HT1080 (cell line): ENCODE measurements at regions not wholly inside any gene's neighbourhood (a gene's known extent, or its start where the extent isn't known, plus 50 kb on each side); places are given as distances from the start of the nearest gene placed in this dataset.
"Not testable (repeated sequence)": the region's sequence is repeated elsewhere in the genome, so short reads cannot be mapped to it uniquely, and the experiment has no call there.

Experiments used
- DNase-seq: peaks from one replicate; pipeline ENCODE4 v3.0.0-alpha.2; 2015; ENCODE audit warnings: low read depth

DNA sequence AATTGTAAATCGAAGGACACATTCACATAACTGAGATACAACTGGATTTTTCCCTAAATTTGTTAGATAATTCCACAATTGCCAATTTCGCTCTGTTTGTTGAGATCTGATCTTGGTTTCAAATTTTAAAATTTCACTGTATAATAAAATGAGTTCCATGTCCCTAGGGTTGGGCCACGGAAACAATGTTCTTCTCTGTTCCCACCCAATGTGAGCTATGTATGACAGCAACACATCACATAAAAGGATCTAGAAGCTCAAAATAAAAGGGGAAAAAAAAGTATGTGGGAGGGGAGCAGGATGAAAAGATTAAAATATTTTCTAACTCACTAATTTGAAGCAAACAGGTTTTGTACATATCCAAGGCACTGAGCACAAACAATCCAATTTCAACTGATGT is 287.8 kb upstream of the MKLN1 start:
- DNase-seq, result no peak

DNA sequence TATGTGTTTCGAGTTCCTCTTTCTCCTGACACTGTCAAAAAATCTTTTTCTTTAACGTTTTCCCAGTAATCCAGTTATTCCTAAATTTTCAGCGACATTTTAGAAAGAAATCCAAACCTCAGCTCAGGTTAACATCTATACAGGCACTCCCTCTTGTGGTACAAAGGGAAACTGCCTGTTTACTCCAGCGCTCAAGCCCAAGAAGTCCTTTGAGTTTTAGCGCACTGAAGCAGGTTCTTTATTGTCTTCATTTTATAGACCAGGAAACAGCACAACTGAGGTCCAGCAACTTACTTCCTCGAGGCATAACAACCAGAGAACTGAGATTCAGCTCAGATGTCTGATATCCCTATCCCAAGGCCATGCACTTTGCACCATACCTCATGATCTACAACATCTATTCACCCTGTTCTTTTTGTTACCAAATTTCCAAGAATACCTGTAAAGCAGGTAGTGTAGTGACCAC is 287.2 kb upstream of the MKLN1 start:
- DNase-seq, result peak; percentile 64

DNA sequence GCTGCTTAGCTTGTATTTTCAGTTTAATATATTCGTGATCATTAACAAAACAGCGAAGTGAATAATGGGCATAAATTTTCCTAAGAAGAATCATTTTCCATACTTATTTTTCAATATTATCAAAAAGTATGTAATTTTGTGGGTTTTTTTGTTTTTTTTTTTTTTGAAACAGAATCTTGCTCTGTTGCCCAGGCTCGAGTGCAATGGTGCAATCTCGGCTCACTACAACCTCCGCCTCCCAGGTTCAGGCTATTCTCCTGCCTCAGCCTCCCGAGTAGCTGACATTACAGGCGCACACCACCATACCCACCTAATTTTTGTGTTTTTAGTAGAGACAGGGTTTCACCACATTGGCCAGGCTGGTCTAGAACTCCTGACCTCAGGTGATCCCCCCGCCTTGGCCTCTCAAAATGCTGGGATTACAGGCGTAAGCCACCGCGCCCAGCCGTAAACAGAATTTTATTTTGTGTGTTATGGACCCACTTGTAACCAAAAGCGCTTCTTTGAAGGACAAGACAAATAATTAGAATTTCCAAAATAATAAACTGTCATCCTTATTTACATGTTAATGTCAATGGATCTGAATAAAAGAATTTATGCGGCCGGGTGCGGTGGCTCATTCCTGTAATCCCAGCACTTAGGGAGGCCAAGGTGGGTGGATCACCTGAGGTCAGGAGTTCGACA is 286.5 kb upstream of the MKLN1 start:
- DNase-seq, result not testable (repeated sequence)

DNA sequence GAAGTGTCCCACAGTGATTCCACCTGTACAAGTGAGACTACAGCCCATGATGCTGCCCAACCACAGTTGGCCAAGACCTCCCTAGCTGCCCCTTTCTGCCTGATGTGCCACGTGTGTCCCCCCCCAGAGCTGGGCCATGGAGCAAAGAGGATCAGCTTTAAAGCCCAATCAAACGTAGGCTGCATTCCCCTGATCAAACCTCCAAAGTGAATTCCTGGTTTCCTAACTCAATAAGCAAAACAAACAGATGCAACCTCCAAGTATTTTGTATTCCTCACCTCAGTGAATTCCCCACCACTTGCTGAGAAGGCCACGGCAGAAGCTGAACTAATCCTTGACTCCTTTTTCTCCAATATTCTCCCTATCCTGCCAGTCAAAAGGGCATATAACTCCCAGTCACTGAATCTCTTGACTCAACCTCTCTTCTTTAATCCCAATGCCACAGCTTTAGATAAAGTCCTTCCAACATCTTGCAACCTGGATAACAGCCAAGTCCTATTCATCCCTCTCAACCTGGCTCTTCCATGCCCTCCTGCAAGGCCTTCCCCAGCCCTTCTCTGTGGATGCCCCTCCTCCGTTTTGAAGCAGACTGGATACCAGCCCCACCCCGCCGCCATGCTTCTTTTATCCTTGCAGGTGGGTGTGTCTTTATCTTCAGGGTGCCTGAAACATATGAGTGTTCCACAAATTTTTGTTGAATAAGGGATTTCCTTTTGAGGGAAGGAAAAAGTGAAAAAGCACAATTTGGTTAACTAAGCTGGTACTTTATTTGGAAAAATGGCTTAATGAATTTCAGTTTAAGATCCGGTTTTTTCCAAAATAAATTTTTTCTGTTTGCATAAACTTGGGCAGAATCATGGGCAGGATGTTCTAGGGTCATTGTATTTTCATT is 285.2 kb upstream of the MKLN1 start:
- no peak for DNase-seq

DNA sequence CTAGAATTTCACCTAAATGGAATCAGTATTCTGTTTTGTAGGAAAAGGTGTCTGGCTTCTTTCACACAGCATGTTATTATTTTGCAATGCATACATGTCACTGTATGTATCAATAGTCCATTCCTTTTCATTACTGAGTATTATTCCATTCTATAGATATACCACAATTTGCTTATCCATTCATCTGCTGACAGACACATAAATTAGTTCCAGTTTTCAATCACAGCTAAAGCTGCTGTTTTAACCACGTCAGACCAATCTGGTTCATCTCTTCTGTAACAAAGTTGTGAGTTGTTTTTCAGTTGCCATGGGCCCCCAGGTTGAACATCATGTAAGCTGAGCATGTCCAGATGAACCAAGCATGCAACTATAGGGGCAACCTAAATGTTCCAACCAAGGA is 282.1 kb upstream of the MKLN1 start:
- DNase-seq, result no peak

DNA sequence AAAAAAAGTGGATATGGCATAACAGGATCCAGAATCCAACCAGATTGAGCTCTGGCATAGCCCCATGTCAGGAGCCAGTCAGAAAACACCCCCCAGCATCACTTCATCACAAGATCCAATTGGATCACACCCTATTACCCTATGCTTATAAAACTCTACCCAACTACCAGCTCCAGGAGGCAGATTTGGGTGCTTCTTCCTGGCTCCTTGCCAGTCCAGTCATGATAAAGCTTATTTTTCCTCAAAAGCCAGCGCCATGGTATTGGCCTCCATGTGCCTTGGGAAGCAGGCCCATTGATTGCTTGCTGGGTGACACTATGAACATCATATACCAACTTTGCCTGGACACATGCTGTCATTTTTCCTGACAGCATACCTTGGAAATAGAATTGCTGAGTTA is 281.4 kb upstream of the MKLN1 start:
- DNase-seq, result no peak

DNA sequence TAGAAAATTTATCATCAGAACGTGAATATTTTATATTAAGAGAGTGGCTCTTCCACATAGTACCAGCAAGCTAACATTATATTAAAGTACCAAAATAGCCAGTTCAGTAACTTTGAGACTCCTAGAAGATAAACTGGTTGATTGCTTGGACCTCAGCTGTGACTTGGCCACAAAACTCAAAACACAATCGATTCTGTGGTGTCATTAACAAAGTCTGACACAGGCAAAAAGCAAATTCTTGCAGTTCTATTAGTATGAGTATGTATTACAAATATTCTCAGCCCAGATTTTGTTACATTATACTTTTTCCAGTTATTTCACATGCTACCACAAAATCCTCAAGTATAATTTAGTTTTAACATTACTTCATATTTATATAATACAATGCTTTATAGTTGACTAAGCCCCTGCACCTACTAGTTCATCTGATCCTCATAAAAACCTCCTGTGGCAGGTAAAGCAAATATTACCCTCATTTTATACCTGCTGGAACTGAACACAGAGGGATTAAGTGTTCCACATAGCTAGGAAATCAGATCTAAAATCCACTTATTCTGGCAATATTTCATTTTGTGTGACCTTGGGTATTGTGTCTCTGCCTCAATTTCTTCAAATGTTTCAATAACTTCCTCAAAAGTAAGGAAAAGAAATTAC is 279.9 kb upstream of the MKLN1 start:
- DNase-seq, result no peak

DNA sequence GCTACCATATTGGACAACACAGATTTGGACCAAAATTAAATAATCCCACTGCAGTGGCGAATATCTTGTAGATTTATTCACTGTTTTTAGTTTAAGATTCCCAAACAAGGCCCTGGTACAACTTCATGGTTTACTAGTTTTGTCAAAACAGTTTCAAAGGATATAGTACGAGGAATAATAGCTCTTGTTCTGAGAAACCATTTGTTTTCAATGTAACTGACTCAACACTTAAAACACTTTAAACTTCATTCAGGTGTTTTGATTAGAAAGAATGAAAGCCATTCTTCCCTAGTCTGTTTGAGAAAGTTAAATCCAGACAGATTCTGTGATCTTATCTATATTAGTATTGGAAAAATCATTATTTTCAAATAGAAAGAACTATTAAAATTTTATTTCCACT is 276.4 kb upstream of the MKLN1 start:
- DNase-seq, result no peak

DNA sequence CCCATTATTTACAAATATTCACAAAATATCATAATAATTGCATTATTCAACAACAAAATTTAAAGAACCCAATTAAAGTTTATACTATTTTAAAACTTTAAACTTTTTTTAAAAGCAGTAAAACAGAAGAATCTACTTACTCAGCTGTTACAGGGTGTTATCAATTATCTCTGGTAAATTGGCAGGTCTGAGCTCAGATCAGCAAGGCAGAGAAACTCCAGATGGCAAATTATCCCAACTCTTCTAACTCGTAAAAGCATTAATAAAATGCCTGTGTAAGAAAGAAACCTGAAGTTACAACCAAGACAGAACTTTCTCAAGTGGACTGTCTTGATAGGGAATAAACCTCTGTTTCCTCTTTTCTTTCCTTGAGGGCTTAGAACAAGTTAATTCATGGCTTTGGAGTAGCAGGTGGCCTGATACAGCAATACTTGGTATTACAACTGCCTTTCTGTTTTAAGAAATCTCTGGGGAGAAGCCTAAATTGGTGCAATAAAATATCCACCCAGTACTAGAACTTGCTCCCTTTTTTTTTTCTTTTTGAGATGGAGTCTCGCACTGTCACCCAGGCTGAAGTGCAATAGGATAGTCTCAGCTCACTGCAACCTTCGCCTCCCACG is 275.3 kb upstream of the MKLN1 start:
- DNase-seq, result no peak

DNA sequence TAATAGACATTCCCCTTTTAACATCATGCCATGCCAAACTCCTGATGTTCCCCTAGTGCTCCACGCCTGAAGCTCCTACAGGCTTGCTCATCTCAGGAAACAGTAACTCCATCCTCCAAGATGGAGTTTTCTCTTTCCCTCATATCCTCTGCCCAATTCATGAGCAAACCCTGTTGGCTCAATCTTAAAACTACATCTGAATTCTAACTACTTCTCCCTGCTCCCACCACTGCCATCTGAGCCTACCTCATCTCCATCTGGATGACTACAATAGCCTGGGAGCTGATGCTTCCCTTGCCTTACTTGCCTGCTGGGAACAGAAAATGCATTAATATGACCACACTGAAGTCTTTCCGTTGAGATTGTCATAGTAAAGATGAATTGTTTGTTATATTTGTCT is 271.7 kb upstream of the MKLN1 start:
- DNase-seq, result peak; percentile 18

DNA sequence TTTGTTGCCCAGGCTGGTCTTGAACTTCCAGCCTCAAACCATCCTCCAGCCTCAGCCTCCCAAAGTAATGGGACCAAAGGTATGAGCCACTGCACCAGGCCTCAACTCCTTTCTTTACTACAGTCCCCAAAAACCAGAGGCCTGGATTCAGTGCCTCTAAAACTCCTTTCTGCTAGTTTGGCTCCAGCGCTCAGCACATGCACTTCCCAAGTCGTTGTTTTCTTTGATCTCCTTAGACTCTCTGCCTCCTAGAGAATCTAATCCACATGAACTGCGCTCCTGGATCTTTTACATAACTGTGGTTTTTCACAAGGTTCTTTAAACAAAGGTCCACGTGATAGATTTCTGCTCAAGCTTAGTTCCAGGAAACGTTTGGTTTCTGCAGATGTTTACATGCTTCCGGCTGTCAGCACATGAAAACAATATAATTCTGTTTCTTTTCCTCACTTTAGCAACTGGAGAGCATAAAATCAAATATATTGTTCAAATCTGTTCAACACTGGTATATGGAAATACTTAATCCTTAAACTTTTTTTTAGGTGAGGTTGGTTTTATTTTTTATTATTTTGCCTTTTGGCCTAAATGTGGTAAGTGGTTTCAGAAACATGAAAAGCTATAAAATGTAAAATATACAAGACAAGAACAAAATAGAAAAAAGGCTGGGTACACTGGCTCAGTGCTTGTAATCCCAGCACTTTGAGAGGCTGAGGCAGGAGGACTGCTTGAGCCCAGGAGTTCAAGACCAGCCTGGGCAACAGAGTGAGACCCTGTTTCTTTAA is 270.5 kb upstream of the MKLN1 start:
- DNase-seq, result no peak

DNA sequence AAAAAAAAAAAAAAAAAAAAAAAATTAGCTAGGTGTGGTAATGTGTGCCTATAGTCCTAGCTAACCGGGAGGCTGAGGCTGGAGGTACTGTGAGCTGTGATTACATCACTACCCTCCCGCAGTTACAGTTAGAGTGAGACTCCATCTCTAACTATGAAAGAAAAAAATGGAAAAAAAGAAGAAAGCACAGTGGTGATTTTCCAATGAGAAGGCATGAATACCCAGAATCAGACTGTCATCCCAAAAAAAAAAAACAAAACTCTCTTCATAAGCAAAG is 269.9 kb upstream of the MKLN1 start:
- DNase-seq, result no peak

DNA sequence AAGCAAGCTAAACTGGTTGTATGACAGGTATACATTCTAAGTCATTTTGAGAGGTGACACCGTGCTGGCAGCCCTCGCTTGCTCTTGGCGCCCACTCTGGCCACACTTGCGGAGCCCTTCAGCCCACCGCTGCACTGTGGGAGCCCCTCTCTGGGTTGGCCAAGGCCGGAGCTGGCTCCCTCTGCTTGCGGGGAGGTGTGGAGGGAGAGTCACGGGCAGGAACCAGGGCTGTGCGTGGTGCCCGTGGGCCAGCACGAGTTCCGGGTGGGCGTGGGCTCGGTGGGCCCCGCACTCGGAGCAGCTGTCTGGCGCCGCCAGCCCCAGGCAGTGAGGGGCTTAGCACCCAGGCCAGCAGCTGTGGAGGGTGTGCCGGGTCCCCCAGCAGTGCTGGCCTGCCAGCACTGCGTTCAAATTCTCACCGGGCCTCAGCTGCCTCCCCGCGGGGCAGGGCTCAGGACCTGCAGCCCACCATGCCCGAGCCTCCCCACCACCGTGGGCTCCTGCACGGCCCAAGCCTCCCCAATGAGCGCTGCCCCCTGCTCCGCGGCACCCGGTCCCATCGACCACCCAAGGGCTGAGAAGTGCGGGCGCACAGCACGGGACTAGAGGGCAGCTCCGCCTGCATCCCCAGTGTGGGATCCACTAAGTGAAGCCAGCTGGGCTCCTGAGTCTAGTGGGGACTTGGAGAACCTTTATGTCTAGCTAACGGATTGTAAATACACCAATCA is 269.0 kb upstream of the MKLN1 start:
- DNase-seq, result not testable (repeated sequence)

DNA sequence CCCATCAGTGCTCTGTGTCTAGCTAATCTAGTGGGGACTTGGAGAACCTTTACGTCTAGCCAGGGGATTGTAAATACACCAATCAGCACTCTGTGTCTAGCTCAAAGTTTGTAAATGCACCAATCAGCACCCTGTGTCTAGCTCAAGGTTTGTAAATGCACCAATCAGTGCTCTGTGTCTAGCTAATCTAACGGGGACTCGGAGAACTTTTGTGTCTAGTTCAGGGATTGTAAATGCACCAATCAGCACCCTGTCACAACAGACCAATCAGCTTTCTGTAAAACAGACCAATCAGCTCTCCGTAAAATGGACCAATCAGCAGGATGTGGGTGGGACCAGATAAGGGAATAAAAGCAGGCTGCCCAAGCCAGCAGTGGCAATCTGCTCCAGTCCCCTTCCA is 268.3 kb upstream of the MKLN1 start:
- DNase-seq, result not testable (repeated sequence)

DNA sequence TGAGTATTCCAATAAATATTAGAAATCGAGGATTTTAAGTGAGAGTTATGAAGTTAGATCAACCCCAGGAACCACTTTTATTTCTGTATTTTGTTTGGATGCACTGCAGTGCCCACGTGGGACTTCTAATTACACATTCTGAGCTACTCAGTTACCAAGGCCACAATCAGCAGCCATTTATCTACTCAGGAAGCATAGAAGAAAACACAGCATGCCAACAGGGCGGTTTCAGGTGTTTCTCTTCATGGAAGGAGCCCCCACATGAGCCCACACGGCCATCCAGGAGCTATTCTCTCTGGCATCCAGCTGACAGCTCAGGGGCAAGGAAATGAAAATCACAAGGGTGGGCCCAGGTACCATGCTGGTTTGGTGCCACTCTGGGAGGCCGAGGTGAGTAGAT is 266.5 kb upstream of the MKLN1 start:
- DNase-seq, result no peak

DNA sequence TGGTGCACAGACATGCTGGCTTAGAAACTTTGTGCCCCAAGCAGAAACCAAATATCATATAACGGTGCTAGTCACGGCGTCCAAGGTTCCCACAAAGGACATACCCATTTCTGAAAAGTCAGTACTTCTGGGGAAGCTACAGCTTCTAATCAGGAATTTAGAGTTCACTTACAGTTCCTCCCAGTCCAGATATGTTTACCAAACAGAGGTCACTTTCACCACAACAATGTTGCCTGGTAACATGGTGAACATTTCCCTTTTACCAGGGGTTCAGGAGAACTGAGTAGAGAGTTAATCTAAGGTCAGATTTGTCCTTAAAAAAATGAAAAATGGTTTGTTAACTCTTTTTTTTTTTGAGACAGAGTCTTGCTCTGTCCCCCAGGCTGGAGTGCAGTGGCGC is 265.9 kb upstream of the MKLN1 start:
- no peak for DNase-seq

DNA sequence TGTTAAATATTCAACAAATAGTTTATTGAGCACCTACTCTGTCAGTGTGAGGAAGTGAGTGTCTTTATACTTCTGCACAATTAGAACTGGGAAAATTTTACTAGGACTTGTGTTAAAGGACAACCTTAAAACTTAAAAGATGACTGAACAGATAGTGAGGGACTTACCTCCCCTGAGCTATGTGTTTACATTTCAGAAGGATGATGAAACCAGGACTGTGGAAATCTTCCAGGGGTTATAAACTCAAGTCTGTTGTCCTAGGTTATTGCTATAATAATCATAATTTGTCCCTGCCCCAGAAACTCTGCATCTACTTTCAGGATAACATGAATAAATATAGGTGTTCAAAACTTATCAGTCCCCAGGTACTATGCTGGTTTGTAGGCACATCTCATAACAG is 261.0 kb upstream of the MKLN1 start:
- DNase-seq, result no peak

DNA sequence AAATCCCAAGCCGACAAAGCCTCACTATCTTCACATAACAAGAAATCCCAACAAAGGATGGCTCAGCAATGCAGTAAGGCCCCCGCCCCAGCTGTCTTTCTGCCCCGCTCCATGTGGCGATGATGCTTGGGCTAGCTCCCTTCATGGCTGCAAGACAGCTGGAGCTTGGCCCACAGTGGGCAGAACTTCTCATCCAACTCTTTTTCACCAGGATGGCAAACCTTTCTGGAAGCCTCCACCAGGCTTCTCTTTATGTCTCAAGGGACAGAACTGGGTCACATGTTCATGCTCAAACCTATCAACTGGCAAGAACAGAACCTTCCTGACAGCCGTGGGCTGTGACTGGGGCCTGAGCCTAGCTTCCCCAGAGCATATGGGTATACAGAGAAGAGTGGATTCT is 260.5 kb upstream of the MKLN1 start:
- DNase-seq, result no peak

DNA sequence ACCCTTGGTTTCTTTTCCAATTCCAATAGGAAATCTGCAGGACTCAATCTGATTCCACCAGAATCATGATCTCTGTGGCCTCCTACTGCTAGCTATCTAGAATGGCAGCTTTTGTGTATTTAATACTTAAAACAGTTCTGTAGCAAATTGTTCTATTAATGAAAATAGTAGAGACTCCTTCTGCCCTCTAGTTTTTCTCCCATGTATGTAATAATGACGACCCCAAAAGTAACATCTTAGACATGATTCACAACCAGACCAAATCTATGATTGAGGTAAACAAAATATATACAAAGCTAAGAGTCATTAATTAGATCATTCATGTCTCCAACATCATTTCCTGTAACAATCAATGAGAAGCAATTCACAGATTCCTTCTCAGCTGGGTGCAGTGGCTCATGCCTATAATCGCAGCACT is 259.1 kb upstream of the MKLN1 start:
- DNase-seq, result no peak

DNA sequence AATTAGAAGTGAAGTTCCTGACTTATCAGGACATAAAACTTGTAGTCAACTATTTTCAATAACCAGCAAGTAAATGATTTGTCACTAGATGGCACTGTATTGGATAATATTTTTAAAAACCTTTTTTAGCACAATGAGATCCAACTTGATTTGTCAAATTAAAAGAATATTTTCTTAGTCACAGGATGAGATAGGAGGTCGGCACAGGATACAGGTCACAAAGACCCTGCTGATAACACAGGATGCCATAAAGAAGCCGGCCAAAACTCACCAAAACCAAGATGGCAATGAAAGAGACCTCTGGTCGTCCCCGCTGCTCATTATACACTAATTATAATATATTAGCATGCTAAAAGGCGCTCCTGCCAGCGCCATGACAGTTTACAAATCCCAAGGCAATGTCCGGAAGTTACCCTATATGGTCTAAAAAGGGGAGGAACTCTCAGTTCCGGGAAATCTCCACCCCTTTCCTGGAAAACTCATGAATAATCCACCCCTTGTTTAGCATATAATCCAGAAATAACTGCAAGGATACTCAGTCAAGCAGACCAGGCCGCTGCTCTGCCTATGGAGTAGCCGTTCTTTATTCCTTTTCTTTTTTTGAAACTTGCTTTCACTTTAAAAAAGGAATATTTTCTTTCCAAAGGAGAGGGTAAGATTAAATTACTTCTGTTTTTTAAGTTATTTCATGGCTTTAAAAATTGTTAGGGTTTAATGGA is 255.7 kb upstream of the MKLN1 start:
- DNase-seq, result peak; percentile 62
